Activated naive CD4-positive, alpha-beta T cell treated with Interleukin-2 at 50 U/mL for 16 hours (primary cell): ENCODE measurements at regions not wholly inside any gene's neighbourhood (a gene's known extent, or its start where the extent isn't known, plus 50 kb on each side); places are given as distances from the start of the nearest gene placed in this dataset.

ENCODE experiments used
- DNase-seq: peaks from one replicate; pipeline ENCODE4 v3.0.0-alpha.2; 2020

DNA sequence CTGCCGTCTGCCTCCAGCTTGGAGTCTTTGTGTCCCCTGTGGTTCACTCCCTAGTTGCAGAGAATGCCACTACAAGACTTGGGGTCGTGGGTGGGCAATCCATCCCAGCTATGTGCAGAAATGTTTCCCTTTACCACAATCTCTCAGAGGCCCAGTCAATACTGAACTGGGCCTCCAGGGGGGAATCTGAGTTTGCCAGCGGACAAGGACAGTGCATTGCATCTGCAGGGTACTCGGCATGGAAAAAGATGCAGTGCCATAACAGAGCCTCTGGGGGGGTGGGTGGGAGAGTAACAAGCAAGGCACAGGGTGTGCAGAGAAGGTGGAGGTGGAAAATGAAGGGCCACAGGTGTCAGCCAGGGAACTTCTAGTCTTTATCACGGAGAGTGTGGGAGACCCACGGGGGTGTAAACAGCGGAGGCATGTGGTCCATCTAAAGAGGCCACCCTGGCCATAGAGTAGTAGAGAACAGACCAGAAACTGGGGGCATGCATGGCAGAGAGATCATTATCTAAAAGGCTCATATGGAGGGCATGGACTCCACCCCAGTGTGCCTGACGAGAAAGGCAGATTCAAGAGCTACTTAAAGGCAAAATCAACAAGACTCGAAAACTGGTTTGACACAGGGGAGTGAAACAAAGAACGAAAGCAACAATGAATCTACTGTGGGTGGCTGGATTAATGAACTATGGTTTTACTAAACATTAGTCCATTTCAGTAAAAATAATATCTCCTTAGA, 182.4 kb downstream of the ANXA2 start:
- DNase-seq: no peak

- no peak for DNase-seq
Observed at GRCh38 chr15:60217161-60217560, 180.6 kb downstream of the ANXA2 start.

DNA sequence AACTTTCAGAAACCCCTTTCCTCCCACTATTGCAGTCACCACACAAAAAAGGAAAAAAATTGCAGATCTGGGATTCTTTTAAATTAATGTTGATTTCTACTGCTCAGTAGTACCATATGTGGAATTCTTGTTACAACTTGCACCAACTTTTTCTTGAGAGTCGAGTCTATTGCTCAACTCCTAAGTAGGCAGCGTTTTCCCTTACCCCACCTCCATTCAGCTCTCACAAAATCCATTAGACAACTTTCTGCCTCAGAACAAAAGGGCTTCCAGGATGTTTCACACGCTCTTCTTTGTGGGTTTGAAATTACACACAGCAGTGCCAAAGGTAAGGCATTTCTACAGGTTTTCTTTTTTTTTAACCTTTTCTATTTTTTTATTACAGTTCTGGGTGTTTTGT, 179.5 kb downstream of the ANXA2 start:
- no peak for DNase-seq

GRCh38 chr15:60219866-60220265, 177.9 kb downstream of the ANXA2 start:
- no peak for DNase-seq

- DNase-seq: no peak
Observed at GRCh38 chr15:60221356-60221755, 176.4 kb downstream of the ANXA2 start.

DNA sequence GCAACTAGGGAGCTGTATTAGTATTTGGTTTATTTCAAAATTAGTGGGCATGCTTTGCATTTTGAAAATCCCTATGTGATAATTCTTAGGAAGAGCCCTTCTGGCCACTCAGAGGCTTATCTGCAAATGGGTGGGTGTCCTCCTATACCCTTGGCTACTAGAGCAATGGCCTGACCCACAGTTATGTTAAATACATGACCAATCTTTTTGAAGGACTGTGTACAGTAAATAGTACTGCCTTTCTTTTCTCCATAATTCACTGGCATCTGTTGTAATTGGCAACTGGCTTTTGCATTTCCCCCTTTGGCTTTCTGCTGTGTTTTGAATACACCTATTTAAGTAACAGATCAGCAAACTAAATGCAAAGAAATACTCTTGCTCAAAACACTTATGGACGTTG, 175.4 kb downstream of the ANXA2 start:
- DNase-seq: no peak

DNA sequence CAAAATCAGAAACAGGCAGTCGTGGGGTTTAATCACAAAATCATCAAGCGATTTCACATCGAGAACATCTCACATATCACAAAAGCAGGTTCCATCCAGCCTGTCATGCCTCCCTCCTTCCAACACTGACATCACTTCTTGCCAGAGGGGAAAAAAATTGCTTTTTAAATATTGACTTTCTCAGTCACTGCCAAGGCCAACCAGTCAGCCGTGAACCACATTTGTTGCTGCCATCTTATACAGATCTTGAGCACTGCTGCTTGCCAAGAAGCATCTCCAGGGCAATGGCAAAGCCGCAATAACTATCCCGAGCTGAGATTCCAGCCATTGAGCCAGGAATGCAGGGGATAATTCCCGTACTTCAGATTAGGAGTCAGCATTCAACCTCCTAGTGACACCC, 174.6 kb downstream of the ANXA2 start:
- DNase-seq: no peak

- DNase-seq: no peak
Observed at GRCh38 chr15:60226924-60227323, 170.9 kb downstream of the ANXA2 start.

GRCh38 chr15:60228101-60228500, 169.7 kb downstream of the ANXA2 start:
- no peak for DNase-seq

DNA sequence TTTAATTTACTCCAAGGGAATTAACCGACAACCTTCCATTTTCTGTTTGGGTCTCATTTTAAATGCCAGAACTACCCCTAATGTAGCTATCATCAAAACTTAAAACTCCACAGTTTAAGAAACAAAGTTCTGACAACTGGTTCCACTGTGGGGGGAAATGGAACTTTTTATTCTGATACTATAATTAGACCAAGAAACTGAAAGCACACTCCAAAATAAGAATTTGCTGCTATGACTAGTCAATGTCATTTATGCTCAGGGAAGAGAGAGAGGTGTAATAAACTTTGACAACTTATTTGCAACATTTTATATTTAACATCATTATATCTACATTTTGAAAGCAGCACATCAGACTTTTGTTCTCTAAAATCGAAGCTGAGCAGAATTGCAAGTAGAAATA, 169.2 kb downstream of the ANXA2 start:
- no peak for DNase-seq

DNA sequence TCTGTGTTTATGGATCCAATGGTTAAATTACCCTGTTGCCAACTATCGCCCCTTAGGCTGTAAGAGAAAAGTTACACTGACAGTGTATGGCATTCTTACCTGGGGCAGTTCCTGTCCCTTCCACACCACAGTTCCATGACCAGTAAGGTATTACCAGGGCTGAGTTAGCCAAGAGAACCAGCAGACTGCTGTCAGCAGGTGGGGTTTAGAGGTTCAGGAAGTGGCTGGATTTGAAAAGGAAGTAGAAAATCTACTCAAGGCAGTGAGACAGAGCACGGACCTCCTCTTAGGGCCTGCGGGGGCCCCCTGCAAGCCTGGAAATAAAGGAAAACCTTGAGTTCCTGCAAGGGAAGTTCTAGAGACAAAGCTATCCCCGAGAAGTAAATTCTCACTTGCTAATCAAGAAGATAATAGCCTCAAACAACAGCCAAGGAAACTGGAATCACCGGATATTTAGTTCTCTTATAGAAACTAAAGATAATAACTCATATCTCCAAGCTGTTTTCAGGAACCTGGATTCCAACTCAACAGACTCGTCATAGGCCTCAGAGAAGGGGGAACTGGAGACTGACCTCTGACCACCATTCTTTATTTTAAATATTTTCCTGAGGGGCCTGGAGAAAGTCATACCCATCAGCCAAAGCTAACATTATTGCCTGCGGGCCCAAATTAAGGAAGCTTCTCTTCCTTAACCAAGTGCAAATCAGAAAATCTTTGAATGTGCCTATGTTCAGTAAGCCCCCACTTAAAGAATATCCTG, 161.7 kb downstream of the ANXA2 start:
- DNase-seq: no peak

DNA sequence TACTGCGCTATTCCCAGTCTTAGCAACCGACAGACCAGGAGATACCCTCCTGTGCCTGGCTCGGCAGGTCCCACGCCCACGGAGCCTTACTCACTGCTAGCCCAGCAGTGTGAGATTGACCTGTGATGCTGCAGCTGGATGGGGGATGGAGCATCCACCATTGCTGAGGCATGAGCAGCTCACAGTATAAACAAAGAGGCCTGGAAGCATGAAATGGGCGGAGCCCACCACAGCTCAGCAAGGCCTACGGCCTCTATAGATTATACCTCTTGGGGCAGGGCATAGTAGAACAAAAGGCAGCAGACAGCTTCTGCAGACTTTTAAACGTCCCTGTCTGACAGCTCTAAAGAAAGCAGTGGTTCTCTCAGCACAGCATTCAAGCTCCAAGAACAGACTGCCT, 160.3 kb downstream of the ANXA2 start:
- DNase-seq: no peak

DNA sequence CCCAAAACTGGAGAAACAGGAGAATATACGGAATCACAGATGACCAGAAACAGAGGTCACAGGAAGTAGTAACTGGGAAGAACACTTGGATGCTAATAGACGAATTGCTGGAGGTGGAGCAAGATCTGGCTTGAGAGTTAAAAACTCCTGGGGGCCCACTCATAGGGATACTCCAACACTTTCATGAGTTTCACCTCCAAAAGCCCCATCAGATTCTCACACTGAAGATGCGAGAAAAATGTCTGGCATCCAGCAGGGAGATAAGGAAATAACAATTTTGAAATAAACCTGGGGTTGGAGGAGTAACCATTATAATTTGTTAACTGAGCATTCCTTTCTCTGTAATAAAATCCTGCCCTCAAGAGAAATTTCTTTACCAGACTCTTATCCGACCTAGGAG, 154.0 kb downstream of the ANXA2 start:
- DNase-seq: no peak

GRCh38 chr15:60244813-60245212, 153.0 kb downstream of the ANXA2 start:
- no peak for DNase-seq

- DNase-seq: no peak
Observed at GRCh38 chr15:60250316-60250715, 147.5 kb downstream of the ANXA2 start.

DNA sequence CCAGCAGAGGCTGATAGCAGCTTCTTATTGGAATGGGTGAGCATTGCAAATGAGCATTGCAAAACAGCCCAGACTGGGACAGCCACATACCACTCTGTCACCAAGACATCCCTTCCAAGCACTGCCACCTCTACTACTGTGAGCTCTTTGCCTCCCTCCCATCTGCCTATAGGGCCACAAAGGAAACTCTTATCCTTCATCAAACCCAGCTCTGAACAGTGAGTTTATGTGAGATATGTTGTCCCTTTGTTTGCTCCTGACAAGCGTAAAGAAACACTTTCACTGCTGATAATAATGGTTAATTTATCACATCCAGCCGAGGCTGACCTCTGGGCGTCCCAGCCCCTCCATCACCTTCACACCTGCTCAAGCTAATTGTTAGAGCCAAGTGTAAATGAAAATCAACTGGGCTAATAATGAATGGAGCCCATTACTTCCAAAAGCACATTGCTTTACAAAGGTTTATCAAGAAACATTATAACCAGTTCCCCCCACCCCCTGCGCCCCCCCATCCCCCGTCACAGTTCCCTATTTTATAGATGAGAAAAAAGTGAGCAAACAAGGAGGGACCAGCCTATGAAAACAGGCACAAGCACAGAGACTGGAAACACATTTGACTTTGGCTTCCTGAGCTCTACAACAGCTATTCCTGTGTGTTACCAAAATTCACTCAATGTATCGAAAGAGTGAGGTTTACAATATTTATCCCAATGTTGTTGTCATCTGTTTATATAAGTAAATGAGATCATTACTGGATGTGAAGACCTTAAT, 146.3 kb downstream of the ANXA2 start:
- DNase-seq: no peak

DNA sequence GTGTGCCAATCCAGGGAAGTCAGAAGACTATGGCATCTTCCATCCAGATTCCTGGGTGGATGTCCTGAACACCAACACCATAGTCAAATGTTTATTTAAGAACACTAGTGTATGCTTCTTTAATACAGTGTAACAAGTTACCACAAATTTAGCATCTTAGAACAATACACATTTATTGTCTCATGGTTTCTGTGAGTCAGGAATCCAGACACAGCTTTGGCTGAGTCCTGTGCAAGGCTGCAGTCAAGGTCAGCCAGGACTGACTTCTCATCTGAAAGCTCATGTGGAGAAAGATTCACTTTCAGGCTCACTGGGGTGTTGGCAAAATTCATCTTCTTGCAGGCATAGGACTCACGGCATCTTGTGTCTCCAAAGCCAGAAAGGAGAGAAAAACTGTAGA, 143.4 kb downstream of the ANXA2 start:
- DNase-seq: no peak

DNA sequence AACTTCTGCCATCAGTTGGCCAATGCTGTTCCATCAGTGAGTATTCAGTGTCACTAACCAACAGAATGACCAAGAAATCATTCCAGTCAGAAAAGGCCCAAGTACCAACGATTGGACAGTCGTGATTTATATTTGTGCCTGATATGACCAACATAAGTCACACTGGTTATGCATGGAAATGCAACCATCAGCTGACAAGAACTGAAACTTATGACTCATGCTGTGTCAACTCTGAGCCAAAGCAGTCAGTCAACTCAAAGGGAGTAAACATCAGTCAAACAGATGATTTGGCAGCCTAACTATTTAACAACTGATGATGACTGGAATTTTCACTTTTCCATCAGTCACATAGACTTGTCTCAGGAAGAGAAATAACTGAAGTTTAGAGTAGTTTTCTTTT, 142.4 kb downstream of the ANXA2 start:
- peak; percentile 26 for DNase-seq

DNA sequence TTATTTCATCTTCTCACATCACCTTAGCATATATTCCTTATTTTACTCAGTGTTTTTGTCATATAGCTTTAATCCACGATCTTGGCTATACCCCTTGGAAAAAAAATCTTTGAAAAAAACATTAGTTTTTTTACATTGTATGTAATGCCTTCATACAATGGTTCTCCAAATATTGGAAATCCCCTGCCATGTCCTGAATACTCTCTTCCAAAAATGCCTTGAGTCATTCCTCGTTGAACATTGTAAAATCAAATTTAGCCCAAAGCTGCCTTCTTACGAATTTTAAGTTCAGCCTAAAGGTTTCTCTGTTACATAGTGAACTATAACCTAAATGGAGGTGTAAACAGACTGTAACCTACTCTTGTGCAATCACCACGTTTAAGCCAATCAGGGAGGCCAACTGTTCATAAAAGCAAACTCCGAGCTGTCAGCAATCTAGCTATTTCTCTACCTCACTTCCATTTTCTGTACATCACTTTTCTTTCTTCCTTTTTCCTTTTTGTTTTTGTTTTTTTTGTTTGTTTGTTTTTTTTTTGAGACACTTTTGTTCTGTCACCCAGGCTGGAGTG, 140.1 kb downstream of the ANXA2 start:
- DNase-seq: no peak

GRCh38 chr15:60259469-60259868, 138.3 kb downstream of the ANXA2 start:
- no peak for DNase-seq

DNA sequence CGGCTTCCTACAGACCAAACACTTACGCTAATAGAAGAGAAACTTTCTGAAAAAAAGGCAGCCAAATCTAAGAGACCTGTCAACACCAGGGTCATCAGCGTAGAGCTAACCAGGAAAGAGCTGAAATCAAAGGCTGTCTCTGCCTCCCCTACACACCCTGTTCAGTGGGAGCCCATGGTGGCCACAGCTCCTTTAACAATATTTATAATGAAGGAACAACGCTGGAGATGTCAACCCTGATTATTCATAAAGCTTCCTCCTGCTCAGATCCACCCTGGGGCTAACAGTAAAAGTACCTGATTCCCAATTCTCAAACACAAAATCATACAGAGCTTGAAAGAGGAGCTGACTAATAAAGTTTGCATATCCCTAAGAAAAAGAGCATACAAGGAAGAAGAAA, 133.7 kb downstream of the ANXA2 start:
- no peak for DNase-seq

DNA sequence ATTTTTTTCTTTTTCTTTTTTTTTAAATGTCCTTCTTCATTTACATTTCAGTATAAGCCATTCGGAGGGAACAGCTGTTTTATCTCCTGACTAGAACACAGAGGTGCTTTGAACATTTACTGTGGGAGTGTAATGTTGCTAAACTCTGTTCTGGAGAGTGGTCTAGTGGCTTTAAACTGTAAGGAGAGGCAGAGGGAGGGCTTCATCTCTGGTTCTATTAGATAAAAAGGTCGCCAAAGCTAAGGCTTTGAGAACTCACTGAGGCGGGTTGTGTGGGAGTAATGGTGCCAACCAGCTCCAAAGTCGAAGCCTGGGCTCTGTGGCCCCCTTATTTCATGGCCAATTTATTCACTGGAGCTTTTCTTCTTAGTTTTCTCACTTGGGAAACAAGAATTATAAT, 133.2 kb downstream of the ANXA2 start:
- DNase-seq: no peak

DNA sequence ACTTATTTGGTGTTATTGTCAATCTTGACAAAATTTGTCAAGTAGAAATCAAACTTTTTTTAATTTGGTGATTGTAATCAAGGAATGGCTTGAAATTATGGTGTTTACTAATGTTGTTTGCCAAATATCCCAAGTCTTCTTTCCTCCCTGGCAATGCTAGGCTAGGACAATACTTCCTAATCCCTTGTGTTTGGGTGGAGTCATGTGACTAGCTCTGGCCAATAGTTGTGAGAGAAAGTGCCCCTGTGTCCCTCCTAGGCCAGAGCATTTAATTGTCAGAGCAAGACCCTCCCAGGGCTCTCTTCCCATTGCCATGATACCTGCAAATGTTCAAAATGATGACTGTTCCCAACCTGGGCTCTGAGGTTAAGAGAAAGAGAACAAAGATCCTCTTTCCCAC, 132.7 kb downstream of the ANXA2 start:
- no peak for DNase-seq

DNA sequence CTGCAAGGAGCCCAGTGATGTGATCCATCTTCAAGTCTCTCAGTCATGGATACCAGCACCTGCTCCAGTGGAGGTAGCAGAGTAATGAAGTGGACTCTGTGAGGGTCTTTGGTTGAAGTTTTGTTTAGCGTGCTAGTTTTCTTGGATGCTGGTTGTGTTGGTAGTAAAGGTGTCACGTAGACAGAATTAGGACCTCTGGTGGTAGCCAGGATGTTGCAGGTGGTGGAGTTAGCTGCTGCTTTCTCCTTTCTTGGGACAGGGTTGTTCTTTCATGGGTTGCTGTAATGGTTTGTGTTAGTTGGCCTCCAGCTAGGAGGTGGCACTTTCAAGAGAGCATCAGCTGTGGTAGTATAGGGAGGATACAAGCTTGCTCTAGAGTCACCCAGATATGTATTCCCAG, 125.2 kb downstream of the ANXA2 start:
- DNase-seq: no peak
